ENCODE measurements at regions not wholly inside any gene's neighbourhood (a gene's known extent, or its start where the extent isn't known, plus 50 kb on each side); places are given as distances from the start of the nearest gene placed in this dataset.
A peak's percentile ranks its signal among the peaks of the same experiment; 100 is the strongest.

DNA sequence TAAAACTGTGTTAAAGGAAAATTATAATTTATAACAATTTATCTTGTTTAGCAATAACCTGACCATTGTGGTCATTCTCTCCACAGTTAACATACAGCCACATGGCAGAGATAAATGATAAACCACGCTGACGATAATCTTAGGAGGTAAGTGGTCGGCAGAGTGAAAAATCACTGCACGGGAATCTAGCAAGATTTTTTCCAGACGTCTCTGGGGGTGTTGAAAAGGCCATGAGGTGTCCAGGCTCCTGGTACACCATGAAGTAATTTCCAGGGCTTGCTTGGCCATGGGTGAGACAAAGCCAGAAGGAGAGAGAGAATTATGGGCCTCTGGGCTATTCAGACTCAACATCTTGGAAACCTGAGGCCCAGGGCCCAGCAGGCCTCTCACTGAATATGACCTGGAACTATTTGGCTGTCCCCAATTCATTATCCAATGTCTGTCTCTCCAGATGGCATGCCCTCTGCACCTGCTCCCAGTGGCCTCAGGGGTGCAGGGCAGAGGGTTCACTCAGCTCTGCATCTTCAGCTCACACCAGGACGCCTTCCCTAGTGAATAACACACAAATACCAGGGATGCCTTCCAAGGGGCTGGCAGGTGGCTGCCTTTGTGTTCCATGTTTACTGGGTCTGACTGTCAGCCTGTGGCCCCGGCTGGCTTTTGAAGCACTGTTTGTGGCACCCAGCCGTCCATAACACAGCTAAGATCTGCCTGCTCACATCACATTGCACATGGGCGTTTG lies 590.4 kb upstream of the PFKP start:
- no peak for DNase-seq (ENCODE audit: extremely low read depth, low read depth)

DNA sequence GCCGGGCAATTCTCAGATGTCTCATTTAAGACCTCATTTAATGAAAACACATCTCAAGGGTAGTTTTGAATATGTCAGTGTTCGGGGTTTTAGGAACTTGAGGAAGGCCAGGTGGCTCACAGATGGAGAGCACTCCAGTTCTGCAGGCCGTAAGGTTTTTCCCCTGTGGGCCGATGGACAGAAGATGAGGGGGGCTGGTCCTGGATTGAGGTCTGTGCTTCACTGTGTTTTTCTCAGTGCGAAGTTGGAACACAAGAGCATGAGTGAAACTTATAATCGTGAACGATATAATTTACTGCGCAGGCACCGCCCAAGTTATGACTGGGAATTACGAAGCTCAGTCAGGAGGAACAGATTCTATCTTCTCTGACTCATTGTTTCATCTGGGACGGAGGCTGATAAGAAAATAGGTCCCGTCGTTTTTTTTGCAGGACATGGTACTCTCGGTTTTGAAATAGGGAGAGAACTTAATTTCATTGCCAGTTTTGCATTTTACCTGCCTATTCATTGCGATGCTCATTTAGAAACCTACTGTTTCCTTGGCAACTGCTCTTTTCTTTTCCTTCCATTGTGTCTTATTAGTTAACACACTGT lies 591.0 kb upstream of the PFKP start:
- DNase-seq (ENCODE audit: extremely low read depth, low read depth), result no peak

DNA sequence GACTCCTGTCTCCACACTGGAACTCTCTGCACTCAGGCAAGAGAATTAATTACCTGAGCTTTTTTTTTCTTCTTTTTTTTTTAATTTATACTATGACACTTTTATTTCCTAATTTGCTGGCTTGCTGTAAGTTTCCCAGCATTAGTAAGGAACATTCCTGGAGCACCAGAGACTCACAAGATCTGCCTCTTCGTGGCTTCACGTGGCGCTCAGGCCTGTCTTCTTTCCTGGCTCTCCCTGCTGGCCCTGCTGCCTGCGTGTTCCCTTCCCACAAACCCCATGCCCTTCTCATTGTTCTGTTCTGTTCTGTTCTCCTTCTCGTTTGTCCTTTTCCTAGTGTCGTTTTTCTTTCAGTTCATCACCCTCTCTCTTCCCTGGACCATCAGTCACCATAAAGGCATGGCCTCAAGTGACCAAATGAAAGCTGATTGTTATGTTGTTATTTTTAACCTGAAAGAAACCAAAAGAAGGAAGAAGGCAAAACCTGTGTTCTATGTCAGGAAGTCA lies 591.6 kb upstream of the PFKP start:
- DNase-seq (ENCODE audit: extremely low read depth, low read depth), result no peak

DNA sequence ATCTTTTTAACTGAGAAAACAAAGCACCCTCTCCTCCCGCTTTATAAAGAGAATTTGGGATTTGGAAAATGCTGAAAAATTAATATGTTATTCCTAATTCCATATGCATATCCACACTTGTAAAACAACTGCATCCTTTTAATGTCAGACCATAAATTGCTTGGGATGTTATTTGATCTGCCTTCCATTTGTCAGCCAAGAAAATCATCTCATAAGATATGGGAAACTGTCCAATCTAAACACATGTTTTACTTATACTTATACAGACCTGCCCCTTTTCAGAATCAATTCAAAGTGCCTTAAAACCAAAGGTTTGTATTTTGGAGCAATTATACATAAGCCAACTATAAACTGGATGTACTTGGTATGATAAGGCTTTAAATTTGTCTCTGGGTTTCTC lies 595.5 kb upstream of the PFKP start:
- no peak for DNase-seq (ENCODE audit: extremely low read depth, low read depth)

DNA sequence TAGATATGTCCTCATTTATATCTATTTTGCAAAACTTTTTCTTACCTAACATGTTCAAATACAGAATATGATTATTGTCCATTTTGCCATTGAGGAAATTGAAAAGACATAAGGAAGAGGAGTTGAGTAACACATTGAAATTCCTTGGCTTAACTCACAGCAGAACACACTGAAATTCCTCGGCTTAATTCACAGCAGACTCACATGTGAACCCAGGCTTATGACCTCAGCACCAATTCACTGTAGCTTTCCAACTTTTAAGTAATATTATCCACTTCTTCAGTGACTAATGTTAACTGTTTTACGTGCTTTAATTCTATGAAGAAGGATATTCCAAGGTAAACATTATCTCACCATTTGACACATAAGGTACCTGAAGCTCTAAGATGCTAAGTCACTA lies 597.5 kb upstream of the PFKP start:
- no peak for DNase-seq (ENCODE audit: extremely low read depth, low read depth)

DNA sequence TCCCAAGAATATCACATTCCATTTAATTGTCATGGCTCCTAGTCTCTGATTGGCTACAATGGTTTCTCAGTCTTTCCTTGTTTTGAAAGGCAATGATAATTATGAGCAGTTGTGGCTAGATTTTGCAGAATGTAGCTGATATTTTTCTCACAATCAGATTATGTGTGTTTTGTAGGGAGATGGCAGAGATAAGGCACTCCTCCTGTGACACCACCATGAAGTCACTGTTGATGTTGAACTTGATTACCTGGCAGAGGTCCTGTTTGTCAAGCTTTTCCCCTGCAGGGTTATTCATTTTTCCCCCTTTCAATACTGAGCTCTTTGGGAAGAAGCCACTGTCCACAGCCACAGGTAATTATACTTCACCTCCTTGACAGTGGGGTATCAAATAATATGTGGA lies 602.9 kb upstream of the PFKP start:
- DNase-seq (ENCODE audit: extremely low read depth, low read depth), result no peak

DNA sequence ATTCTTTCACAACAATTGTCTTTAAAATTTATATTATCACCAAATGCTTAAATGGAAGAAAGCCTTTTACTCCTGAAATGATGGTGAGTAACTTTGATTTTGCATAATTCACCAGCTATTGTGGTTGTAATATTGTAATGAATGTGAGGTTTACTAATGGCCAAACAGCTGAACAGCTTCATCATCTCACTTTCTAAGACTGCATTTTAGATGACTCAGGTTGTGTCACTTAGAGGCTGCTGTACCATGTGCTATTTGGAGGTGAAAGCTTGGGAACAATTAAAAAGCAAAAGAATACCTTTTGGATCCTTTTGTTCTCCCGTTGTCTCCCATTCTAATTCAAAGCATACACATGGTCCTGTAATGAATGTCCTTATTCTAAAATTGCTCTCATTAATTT lies 604.0 kb upstream of the PFKP start:
- DNase-seq (ENCODE audit: extremely low read depth, low read depth), result no peak

DNA sequence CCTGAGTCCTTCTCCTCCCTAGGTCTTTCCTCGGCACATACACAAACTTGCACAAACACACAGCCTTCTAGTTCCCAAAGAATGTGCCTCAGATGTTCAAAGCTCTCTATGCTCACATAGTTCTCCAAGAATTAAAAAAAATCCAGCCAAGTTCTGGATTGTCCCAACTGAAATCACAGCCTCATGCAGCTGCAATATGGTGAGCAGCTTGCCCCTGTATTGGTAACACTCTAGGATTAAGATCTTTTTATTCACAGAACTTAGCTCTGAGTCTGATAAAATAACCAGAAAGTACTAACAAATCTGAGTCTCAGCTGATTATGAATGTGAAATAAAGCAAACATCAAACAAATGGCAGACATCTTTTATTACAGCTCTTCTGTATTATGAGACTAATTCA lies 604.8 kb upstream of the PFKP start:
- DNase-seq (ENCODE audit: extremely low read depth, low read depth), result no peak

DNA sequence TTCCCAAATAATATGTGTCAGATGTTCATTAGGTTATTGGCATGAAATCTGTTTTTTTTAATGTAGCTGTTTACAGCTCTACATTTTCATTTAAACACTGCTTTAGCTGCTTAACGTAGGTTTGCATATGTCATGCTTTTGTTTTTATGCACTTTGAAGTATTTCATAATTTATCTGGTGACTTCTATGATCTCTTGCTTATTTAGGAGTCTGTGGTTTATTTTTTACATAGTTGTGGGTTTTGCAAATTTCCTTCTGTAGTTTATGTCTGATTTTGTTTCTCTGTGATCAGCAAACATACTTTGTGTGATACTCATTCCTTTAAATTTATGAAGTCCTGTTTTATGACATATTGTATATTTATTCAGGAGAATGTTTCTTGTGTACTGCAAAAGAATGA lies 606.5 kb upstream of the PFKP start:
- DNase-seq (ENCODE audit: extremely low read depth, low read depth), result no peak

DNA sequence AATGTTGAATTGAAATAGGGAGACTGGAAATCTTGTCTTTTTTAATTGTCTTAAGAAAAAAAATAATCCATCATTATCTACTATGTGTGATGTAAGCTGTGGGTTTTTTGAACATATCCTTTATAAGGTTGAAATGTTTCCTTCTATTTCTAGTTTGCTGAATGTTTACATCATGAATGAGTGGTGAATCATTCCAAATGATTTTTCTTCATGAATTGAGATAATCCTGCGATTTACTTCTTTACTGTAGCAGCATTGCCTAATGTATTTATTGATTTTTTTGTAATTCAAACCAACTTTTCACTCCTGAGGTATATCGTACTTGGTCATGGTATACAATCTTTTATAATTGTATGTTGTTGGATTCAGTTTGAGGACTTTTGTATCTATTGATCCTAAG lies 607.6 kb upstream of the PFKP start:
- DNase-seq (ENCODE audit: extremely low read depth, low read depth), result no peak

DNA sequence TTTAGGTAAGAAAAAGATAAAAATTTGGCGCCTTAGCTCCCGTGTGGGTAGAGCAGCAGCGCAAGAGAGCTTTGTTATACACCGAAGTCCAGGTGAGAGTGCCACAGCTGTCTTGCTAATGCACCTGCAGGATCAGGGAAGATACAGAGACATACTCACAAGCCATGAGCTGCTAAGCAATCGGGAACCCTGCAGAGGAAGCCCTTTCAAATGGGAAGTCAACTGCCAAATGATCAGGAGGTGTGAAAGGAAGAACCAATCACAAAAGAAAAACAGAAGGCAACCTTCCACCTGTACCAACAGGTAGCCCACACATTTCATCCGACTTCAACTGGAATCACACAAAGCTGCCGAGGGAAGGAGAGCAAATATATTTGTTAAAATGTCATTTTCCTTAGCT lies 610.5 kb upstream of the PFKP start:
- no peak for DNase-seq (ENCODE audit: extremely low read depth, low read depth)

DNA sequence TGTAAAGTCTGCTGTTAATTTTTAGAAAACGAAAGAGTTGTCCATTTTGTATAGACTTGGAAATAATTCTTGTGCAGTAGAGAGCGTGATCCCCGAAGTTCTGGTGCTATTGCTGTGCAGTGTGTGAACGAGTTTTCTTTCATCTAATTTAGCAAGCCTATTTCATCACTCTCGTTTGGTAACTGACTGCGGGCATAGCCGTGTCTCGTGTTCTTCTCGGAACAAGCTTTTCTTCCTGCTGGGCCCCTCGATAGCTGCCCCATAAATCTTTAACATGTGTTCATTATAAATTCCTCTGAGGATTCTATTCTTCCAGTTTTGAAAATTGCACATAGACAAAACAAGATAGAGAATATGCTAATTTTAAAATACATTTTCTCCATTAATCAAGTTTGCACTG lies 622.0 kb upstream of the PFKP start:
- DNase-seq (ENCODE audit: extremely low read depth, low read depth), result no peak

DNA sequence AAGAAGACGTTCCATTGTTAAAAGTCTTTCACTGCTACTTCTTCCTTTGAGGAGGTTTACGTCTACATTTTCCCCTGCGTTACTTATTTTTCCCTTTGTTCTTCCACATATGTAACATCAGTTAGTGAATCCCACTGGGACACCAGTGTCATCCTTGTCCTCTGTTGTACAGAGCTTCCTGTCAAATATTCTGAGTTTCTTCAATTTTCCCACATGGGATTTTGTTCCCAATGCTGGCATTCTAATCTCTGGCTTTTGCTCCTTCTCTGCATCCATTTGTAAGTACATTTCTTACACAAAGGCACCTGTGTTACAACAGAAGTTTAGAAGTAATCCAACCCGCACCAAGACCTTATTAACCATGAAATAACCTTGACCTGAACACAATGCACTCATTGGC lies 627.4 kb upstream of the PFKP start:
- DNase-seq (ENCODE audit: extremely low read depth, low read depth), result no peak

DNA sequence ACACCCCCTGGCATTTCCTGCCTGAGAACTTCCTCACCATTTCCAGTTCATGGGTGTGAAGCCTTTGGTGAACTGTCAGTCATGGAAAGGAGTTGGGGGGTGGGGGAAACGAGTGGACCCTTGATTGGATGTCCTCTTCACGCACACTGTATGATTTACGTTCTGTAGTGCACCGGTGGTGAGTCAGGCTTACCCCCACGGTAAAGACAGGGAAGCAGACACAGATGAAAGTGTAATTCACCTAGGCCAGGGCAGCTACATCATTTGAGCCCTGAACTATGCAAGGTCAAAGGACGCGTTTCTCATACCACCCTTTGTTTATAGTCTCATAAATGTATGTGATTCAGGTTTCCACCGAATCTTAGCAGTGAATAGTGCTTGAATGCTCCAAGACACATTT lies 628.3 kb upstream of the PFKP start:
- no peak for DNase-seq (ENCODE audit: extremely low read depth, low read depth)

DNA sequence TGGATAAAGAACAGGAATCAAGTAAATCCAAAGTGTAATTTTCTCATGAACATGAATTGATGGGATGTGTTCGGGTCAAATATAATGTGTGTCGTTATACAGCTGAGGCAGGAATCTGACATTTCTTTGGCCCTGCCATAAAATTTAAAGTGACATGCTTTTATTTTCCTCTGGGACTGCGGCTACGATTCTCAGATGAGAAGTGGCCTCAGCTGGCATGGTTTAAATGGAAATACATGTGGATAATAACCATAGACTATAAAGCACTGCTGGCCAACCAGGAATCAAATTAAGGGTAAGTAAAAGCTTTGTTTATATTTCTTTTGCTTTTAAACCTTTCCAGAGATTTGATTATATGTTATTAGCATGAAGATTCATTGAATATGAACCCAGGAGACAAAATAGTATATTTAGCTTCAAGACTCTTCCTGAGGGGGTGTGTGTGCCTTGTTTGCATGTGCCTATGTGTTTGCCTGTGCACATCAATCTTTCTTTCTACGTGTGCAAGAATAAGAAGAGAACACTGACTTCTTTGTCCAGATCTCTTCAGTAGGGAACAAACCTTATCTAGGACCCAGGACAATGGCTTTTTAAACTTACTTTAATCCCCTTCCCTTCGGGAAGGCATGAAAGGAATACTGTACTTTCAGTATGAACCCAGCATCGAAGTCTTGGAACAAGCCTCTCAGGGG lies 629.0 kb upstream of the PFKP start:
- DNase-seq (ENCODE audit: extremely low read depth, low read depth), result no peak

DNA sequence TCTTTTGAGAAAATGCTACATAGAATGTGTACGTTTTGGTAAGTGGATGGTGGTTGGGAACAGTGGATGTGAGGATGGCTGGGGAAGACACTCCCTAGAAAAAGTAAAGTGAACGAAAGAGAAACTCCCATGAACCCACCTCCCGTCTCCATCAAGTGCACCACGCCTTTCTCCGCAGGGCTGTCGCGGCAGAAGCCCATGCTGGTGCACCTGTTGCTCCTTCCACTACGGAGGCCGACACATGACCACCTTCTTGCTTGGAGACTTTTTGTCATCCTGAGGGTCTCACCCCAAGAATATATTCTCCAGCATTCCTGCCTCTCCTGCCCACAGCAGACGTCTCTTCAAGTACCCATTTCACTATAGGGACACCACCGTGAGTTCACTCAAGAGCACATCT lies 630.4 kb upstream of the PFKP start:
- no peak for DNase-seq (ENCODE audit: extremely low read depth, low read depth)

DNA sequence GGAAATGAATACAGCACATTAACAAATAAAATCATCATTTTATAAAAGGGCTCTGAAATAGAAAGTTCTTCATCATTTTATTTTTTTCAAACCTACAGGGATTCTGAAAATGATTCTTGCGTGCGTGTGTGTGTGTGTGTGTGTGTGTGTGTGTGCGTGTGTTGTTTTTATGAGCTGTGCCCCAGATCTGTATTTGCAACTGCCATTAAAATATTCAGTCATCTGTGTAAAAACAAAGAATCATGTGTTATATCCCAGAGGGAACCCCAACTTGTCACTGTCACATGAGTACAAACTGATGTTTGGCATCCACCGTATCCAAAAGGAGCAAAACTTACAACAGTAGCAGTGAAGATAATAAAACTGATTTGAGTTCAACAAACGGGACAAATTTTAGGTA lies 635.4 kb upstream of the PFKP start:
- DNase-seq (ENCODE audit: extremely low read depth, low read depth), result no peak

DNA sequence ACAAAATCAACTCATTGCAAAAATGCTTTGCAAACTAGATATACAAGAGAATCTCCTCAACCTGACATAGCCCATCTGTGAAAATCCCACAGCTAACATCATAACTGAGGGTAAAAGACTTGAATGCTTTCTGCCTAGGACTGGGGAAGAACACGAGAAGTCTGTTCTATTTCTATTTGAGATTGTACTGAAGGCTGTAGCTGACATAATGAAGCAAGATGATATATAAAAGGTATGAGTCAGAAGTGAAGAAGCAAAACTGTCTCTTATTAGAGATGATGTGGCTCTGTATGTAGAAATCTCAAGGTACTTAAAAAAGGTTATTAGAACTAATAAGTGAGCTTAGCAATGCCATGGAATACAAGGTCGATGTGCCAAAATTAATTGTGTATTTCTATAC lies 639.9 kb upstream of the PFKP start:
- DNase-seq (ENCODE audit: extremely low read depth, low read depth), result no peak

DNA sequence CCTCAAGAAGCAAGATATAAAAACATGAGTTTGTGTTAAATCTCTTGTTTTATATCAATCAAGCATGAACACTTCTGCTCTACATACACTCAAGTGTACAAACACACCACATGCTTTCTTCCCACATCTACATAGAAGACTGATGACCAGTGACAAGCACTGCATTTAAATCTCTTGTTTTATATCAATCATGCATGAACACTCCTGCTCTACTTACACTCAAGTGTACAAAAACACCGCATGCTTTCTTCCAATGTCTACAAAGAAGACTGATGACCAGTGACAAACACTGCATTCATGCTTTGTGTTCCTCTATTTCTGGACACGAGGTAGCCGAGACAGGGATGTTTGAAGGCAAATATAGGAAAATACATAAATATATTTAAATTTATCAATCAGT lies 642.0 kb upstream of the PFKP start:
- no peak for DNase-seq (ENCODE audit: extremely low read depth, low read depth)

DNA sequence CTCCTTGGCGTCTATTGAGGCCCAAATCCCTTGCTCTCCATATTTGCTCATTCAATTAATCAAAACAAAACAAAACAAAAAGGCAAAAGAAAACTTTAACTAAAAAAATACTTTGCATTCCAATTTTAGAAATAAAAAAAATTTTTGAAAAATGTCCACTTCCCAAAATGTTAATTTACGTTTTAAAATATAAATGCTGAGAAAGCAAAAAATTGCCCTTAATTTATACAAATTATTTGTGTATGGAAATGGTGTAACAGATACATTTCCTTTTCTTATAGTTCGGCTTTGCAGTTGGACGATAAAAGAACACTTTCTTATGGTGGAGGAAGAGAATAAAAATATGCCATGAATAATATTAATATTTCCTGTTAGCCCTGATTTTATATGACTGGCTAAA lies 652.8 kb upstream of the PFKP start:
- DNase-seq (ENCODE audit: extremely low read depth, low read depth), result no peak

DNA sequence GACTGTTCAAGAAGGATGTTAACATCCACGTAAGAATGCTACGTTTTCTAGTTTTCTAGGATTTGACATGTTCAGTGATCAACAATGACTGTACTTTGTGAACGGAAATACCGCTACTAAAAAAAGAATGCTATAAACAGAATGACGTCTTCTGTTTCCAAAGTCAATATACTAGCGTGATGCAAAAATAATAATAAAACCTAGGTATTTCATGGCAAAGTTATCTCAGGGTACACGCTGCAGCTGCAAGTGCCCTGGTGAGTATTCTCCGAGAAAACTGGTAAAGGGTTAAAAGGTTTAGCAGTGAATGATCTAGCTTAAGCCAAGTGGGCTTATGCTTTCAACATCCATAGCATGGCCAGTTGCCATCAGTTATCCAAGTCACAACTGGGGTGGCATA lies 653.3 kb upstream of the PFKP start:
- peak; percentile 13 for DNase-seq (ENCODE audit: extremely low read depth, low read depth)

DNA sequence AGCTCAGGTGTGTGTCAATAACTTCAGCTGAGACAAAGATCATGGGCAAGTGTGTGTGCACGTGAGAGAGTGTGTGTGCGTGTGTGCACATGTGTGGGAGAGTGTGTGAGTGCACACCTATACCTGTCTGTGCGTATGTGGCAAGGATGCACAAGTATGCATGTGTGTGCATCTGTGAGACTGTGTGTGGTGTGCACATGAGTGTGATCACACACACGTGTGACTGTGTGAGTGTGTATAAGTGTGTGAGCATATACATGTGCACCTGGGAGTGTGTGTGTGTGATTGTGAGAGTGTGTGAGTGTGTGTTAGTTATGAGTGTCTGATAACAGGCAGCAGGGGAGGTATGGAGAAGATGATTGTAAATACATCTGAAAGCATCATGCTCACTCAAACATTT lies 657.3 kb upstream of the PFKP start:
- no peak for DNase-seq (ENCODE audit: extremely low read depth, low read depth)
